Astrocyte of the cerebellum (primary cell): ENCODE measurements at regions not wholly inside any gene's neighbourhood (a gene's known extent, or its start where the extent isn't known, plus 50 kb on each side); places are given as distances from the start of the nearest gene placed in this dataset.
A peak's percentile ranks its signal among the peaks of the same experiment; 100 is the strongest.
"Not testable (repeated sequence)": the region's sequence is repeated elsewhere in the genome, so short reads cannot be mapped to it uniquely, and the experiment has no call there.

ENCODE experiments used
- DNase-seq: peaks from one replicate; pipeline ENCODE4 v3.0.0-alpha.2; 2011; ENCODE audit warnings: low read depth
- H3K4me3 ChIP-seq: 2 replicates; pipeline ENCODE4 v1.5.1; 2011; ENCODE audit warnings: mild to moderate bottlenecking, low read depth, low read length, moderate library complexity
- CTCF ChIP-seq: IDR thresholded peaks from 2 replicates; pipeline ENCODE4 v1.5.1; 2012; ENCODE audit warnings: low read length, low read depth, moderate library complexity, mild to moderate bottlenecking; ENCODE audit errors: missing control alignments
- in situ Hi-C: cut with HindIII; loops from 2 replicates; pipeline ENCODE4 v1.10.0; 2017; ENCODE audit warnings: low sequenced_read_pairs

GRCh38 chr14:26286081-26286912, 311.5 kb downstream of the NOVA1 start:
- no peak for DNase-seq
- in situ Hi-C loops, result no loop called here
- H3K4me3 ChIP-seq, result no peak overlapping the region
- TF ChIP-seq CTCF, result no peak

GRCh38 chr14:26282578-26282977, 315.3 kb downstream of the NOVA1 start:
- no peak for DNase-seq
- no peak for TF ChIP-seq CTCF
- no peak overlapping the region for H3K4me3 ChIP-seq
- in situ Hi-C loops, result no loop called here

GRCh38 chr14:26282011-26282410, 315.8 kb downstream of the NOVA1 start:
- in situ Hi-C loops, H3K4me3 ChIP-seq, DNase-seq: not testable (repeated sequence)

- in situ Hi-C loops, result no loop called here
- no peak overlapping the region for H3K4me3 ChIP-seq
- TF ChIP-seq CTCF, result no peak
- peak; percentile 19 for DNase-seq
Measured at GRCh38 chr14:26281280-26281998, 316.4 kb downstream of the NOVA1 start.

GRCh38 chr14:26276757-26277156, 321.1 kb downstream of the NOVA1 start:
- no peak for DNase-seq
- no peak overlapping the region for H3K4me3 ChIP-seq
- peak; percentile 53 for TF ChIP-seq CTCF
- in situ Hi-C loops, result no loop called here

- DNase-seq, result no peak
- no peak for TF ChIP-seq CTCF
- H3K4me3 ChIP-seq, result no peak overlapping the region
- in situ Hi-C loops, result no loop called here
Measured at GRCh38 chr14:26265170-26265685, 332.6 kb downstream of the NOVA1 start.
